B cell (primary cell): ENCODE measurements at regions not wholly inside any gene's neighbourhood (a gene's known extent, or its start where the extent isn't known, plus 50 kb on each side); places are given as distances from the start of the nearest gene placed in this dataset.

ENCODE experiments used
- ATAC-seq: fragments of 200-7000 bp; cut with Tn5 transposase; one replicate; pipeline ENCODE4 v1.10.0; 2021; ENCODE audit warnings: low read depth, mild to moderate bottlenecking, moderate number of reproducible peaks, moderate library complexity
- CTCF ChIA-PET: fragments of 350-600 bp; sonication (Branson Sonifier 250); formaldehyde crosslinking; loops from one replicate; lab custom pipeline; 2021; ENCODE audit warnings: antibody characterized with exemption, inconsistent platforms; lab: Charles Lee
- POLR2A ChIA-PET: fragments of 350-600 bp; sonication (Branson Sonifier 250); formaldehyde crosslinking; loops from one replicate; lab custom pipeline; 2021; ENCODE audit warnings: antibody characterized with exemption; lab: Charles Lee
- DNase-seq: peaks from one replicate; pipeline ENCODE4 v3.0.0; 2013
- H2AFZ ChIP-seq: 2 replicates; pipeline ENCODE4 v1.6.1; 2012; ENCODE audit warnings: mild to moderate bottlenecking, low read depth, low read length; ENCODE audit not compliant: insufficient read depth, poor library complexity, severe bottlenecking
- H3K27ac ChIP-seq, 2 donors: 1 replicate in 1 of 2; 2 replicates in 1 of 2; pipeline ENCODE4 v1.5.1; 2012 to 2013; ENCODE audit warnings: low read length in 2 of 2, mild to moderate bottlenecking in 2 of 2, moderate library complexity in 1 of 2
- H3K27me3 ChIP-seq, 4 experiments: fragments of 200-600 bp in 1 of 4; sonication (generic) in 1 of 4; replicated peaks in 1 of 4; 1 replicate in 2 of 4; 2 replicates in 2 of 4; pipeline versions ENCODE4 v1.6.1 to v1.7.0; 2013 to 2016; ENCODE audit warnings: low read length in 3 of 4, mild to moderate bottlenecking in 2 of 4, mixed read lengths in 1 of 4, moderate library complexity in 1 of 4; ENCODE audit not compliant: insufficient read depth in 4 of 4, control insufficient read depth in 3 of 4; ENCODE audit errors: control extremely low read depth in 1 of 4
- H3K36me3 ChIP-seq, 2 experiments: replicated peaks in 1 of 2; 1 replicate in 1 of 2; 2 replicates in 1 of 2; pipeline versions ENCODE4 v1.6.1 to v1.7.1; 2013; ENCODE audit warnings: low read length in 1 of 2; ENCODE audit not compliant: insufficient read depth in 2 of 2, control insufficient read depth in 1 of 2; ENCODE audit errors: control extremely low read depth in 1 of 2, extremely low read depth in 1 of 2
- H3K4me1 ChIP-seq, 2 donors: fragments of 200-600 bp in 1 of 2; sonication (generic) in 1 of 2; 1 replicate in 1 of 2; 2 replicates in 1 of 2; pipeline versions ENCODE4 v1.5.1 to v1.6.1; 2013 to 2017; ENCODE audit warnings: low read length in 2 of 2; ENCODE audit not compliant: control insufficient read depth in 2 of 2, insufficient read depth in 2 of 2
- H3K4me2 ChIP-seq: replicated peaks from 2 replicates; pipeline ENCODE3; 2012; ENCODE audit warnings: mild to moderate bottlenecking, low read depth, low read length; ENCODE audit not compliant: poor library complexity, severe bottlenecking
- H3K4me3 ChIP-seq, 5 experiments: fragments of 200-600 bp in 1 of 5; sonication (generic) in 1 of 5; 1 replicate in 3 of 5; 2 replicates in 2 of 5; pipeline versions ENCODE4 v1.5.1 to v1.7.0; 2011 to 2016; ENCODE audit warnings: low read length in 4 of 5, mild to moderate bottlenecking in 4 of 5, low read depth in 2 of 5, control low read depth in 1 of 5, moderate library complexity in 1 of 5; ENCODE audit not compliant: insufficient read depth in 1 of 5; ENCODE audit errors: control extremely low read depth in 1 of 5, extremely low read depth in 1 of 5
- H3K79me2 ChIP-seq: fragments of 200-600 bp; sonication (generic); one replicate; pipeline ENCODE4 v1.6.0; 2016; ENCODE audit warnings: low read length; ENCODE audit not compliant: control insufficient read depth, insufficient read depth
- H3K9ac ChIP-seq: fragments of 200-600 bp; sonication (generic); 2 replicates; pipeline ENCODE4 v1.6.1; 2017; ENCODE audit warnings: mild to moderate bottlenecking, low read length, moderate library complexity
- H3K9me3 ChIP-seq, 3 donors: one replicate each; pipeline versions ENCODE4 v1.6.1 to v1.7.1; 2013; ENCODE audit warnings: low read length in 2 of 3; ENCODE audit not compliant: control insufficient read depth in 2 of 3, insufficient read depth in 1 of 3; ENCODE audit errors: control extremely low read depth in 1 of 3
- H4K20me1 ChIP-seq: 2 replicates; pipeline ENCODE4 v1.6.0; 2012; ENCODE audit warnings: mild to moderate bottlenecking, low read length; ENCODE audit not compliant: insufficient read depth, control insufficient read depth, poor library complexity, severe bottlenecking
- H3K27ac Mint-ChIP-seq: one replicate; pipeline ENCODE4 v1.8.0; 2021; ENCODE audit warnings: mixed read lengths
- H3K27me3 Mint-ChIP-seq: one replicate; pipeline ENCODE4 v1.8.0; 2021; ENCODE audit warnings: mixed read lengths
- H3K4me1 Mint-ChIP-seq: one replicate; pipeline ENCODE4 v1.8.0; 2021; ENCODE audit warnings: mixed read lengths
- H3K4me3 Mint-ChIP-seq: one replicate; pipeline ENCODE4 v1.8.0; 2021; ENCODE audit warnings: mixed read lengths
- H3K9me3 Mint-ChIP-seq: one replicate; pipeline ENCODE4 v1.8.0; 2022; ENCODE audit warnings: mixed read lengths; ENCODE audit not compliant: insufficient read depth
- EZH2 ChIP-seq: IDR thresholded peaks from 2 replicates; pipeline ENCODE4 v1.6.1; 2012; ENCODE audit warnings: borderline replicate concordance, low read depth, mild to moderate bottlenecking, moderate library complexity, low read length; ENCODE audit not compliant: insufficient read depth, poor library complexity, severe bottlenecking
- WGBS: methylation state at CpG from one replicate; pipeline ENCODE4 v1.1.5; 2013; ENCODE audit warnings: missing lambda C conversion rate; ENCODE audit not compliant: insufficient coverage; 5-methylcytosine and 5-hydroxymethylcytosine counted together
- intact Hi-C: fragments of 100-400 bp; cut with micrococcal nuclease; formaldehyde crosslinking; loops from one replicate; pipeline ENCODE4 v1.10.0; 2022
- TF ChIP-seq, protein P1 (sequence below): fragments of 200-600 bp; IDR thresholded peaks from one replicate; pipeline ENCODE4 v1.8.0; 2022; ENCODE audit warnings: antibody characterized with exemption, mild to moderate bottlenecking

GRCh38 chr11:20275987-20276965 lies 87.2 kb upstream of the HTATIP2 start:
- no peaks in the 10 kb centered on the region for H3K4me1 ChIP-seq
- no peak overlapping the region for H3K4me2 ChIP-seq
- no peak overlapping the region for H3K9ac ChIP-seq
- no peaks in the 10 kb centered on the region for H3K79me2 ChIP-seq
- DNase-seq (no peak), ATAC-seq (no peak)
- H2AFZ ChIP-seq, result no peak overlapping the region
- H4K20me1 ChIP-seq, result no peaks in the 10 kb centered on the region
- H3K36me3 ChIP-seq, result no peaks in the 10 kb centered on the region
- H3K9me3 ChIP-seq, result no peaks in the 10 kb centered on the region
- no peak overlapping the region for H3K27ac ChIP-seq
- Mint-ChIP-seq H3K27ac (no peak overlapping the region), H3K4me3 (no peak overlapping the region), H3K27me3 (peaks cover 9% of the 10 kb centered on the region), H3K9me3 (no peaks in the 10 kb centered on the region), H3K4me1 (no peaks in the 10 kb centered on the region)
- no peak overlapping the region for H3K4me3 ChIP-seq
- ChIA-PET POLR2A (no interaction called here), CTCF (no interaction called here)
- TF ChIP-seq, protein P1, sequence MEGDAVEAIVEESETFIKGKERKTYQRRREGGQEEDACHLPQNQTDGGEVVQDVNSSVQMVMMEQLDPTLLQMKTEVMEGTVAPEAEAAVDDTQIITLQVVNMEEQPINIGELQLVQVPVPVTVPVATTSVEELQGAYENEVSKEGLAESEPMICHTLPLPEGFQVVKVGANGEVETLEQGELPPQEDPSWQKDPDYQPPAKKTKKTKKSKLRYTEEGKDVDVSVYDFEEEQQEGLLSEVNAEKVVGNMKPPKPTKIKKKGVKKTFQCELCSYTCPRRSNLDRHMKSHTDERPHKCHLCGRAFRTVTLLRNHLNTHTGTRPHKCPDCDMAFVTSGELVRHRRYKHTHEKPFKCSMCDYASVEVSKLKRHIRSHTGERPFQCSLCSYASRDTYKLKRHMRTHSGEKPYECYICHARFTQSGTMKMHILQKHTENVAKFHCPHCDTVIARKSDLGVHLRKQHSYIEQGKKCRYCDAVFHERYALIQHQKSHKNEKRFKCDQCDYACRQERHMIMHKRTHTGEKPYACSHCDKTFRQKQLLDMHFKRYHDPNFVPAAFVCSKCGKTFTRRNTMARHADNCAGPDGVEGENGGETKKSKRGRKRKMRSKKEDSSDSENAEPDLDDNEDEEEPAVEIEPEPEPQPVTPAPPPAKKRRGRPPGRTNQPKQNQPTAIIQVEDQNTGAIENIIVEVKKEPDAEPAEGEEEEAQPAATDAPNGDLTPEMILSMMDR, result no peak
- TF ChIP-seq EZH2, result no peak
- WGBS, result 95% methylated on average over 8 of the region's 15 CpGs
- H3K27me3 ChIP-seq, result peaks cover 0 to 5% (median 0%) of the 10 kb centered on the region in 4 experiments
- intact Hi-C loops, result no loop called here

GRCh38 chr11:20274031-20274430 lies 89.5 kb upstream of the HTATIP2 start:
- Histone ChIP-seq H3K27ac (no peak overlapping the region), H3K9ac (no peak overlapping the region), H3K4me3 (no peak overlapping the region), H4K20me1 (no peaks in the 10 kb centered on the region), H3K4me1 (no peaks in the 10 kb centered on the region), H3K36me3 (no peaks in the 10 kb centered on the region), H3K79me2 (no peaks in the 10 kb centered on the region), H3K4me2 (no peak overlapping the region), H2AFZ (no peak overlapping the region), H3K27me3 (peaks cover 0 to 6% (median 2%) of the 10 kb centered on the region in 4 experiments), H3K9me3 (no peaks in the 10 kb centered on the region)
- intact Hi-C loops, result no loop called here
- Mint-ChIP-seq H3K27ac (no peak overlapping the region), H3K4me1 (no peaks in the 10 kb centered on the region), H3K4me3 (no peak overlapping the region), H3K27me3 (peaks cover 10% of the 10 kb centered on the region), H3K9me3 (no peaks in the 10 kb centered on the region)
- DNase-seq, result no peak
- POLR2A ChIA-PET, result no interaction called here
- no peak for ATAC-seq
- CTCF ChIA-PET, result no interaction called here
- 76% methylated on average over 3 of the region's 5 CpGs for WGBS
- TF ChIP-seq, protein P1, result no peak
- TF ChIP-seq EZH2, result no peak
